ENCODE measurements at regions not wholly inside any gene's neighbourhood (a gene's known extent, or its start where the extent isn't known, plus 50 kb on each side); places are given as distances from the start of the nearest gene placed in this dataset.

GRCh38 chr9:87010626-87011025 lies 63.3 kb upstream of the GAS1 start:
- H3K4me1 ChIP-seq (ENCODE audit: control insufficient read depth in 1 of 2, insufficient read depth in 2 of 2, low read length in 2 of 2): no peaks in the 10 kb centered on the region
- H3K36me3 ChIP-seq (ENCODE audit: control insufficient read depth in 1 of 2, insufficient read depth in 2 of 2, low read length in 2 of 2): no peaks in the 10 kb centered on the region
- ChIA-PET RAD21 (ENCODE audit: low non-redundant PET in 1 of 2, low total read pairs in 2 of 2, uncharacterized antibody in 2 of 2, unreplicated experiment in 2 of 2) (no interaction called here), POLR2A (no interaction called here), CTCF (no interaction called here)
- ATAC-seq (no peak), DNase-seq (ENCODE audit: low read depth, low spot score) (no peak)
- no peaks in the 10 kb centered on the region for H3K9me2 ChIP-seq (ENCODE audit: insufficient read depth)
- no peaks in the 10 kb centered on the region; the same call in 1 of the 2 replicates for H3K27me3 ChIP-seq (ENCODE audit: insufficient read depth, low read length)
- H3K79me2 ChIP-seq (ENCODE audit: insufficient read depth, low read length): no peaks in the 10 kb centered on the region
- H3K4me3 ChIP-seq (replicated peaks in 1 of 2; ENCODE audit: low read depth in 1 of 2, low read length in 2 of 2): no peak overlapping the region
- H3K9ac ChIP-seq (ENCODE audit: low read length): no peak overlapping the region
- TF ChIP-seq CEBPB (IDR thresholded peaks at IDR 0.05; ENCODE audit: low read depth): no peak
- no peak overlapping the region for H3K4me2 ChIP-seq (ENCODE audit: low read length)
- no peak overlapping the region for H2AFZ ChIP-seq (ENCODE audit: low read depth, low read length, poor library complexity, severe bottlenecking)
- no peak overlapping the region for H3K27ac ChIP-seq (ENCODE audit: low read depth, low read length)
- intact Hi-C loops (cut with micrococcal nuclease): no loop called here
- BruUV-seq (replicated peaks): no TSS peak
- H3K9me3 ChIP-seq (ENCODE audit: control insufficient read depth in 1 of 2, insufficient read depth in 1 of 2, low read depth in 1 of 2, low read length in 2 of 2): no peaks in the 10 kb centered on the region
- H4K20me1 ChIP-seq (ENCODE audit: insufficient read depth): no peaks in the 10 kb centered on the region

- CTCF ChIA-PET: no interaction called here
- Histone ChIP-seq H3K79me2 (ENCODE audit: insufficient read depth, low read length) (no peaks in the 10 kb centered on the region), H3K9ac (ENCODE audit: low read length) (no peak overlapping the region), H4K20me1 (ENCODE audit: insufficient read depth) (no peaks in the 10 kb centered on the region), H3K4me2 (ENCODE audit: low read length) (no peak overlapping the region), H3K4me3 (replicated peaks in 1 of 2; ENCODE audit: low read depth in 1 of 2, low read length in 2 of 2) (no peak overlapping the region), H3K9me3 (ENCODE audit: control insufficient read depth in 1 of 2, insufficient read depth in 1 of 2, low read depth in 1 of 2, low read length in 2 of 2) (no peaks in the 10 kb centered on the region), H3K27ac (ENCODE audit: low read depth, low read length) (no peak overlapping the region), H3K9me2 (ENCODE audit: insufficient read depth) (no peaks in the 10 kb centered on the region), H3K27me3 (ENCODE audit: insufficient read depth, low read length) (no peaks in the 10 kb centered on the region; the same call in 1 of the 2 replicates), H2AFZ (ENCODE audit: low read depth, low read length, poor library complexity, severe bottlenecking) (no peak overlapping the region), H3K36me3 (ENCODE audit: control insufficient read depth in 1 of 2, insufficient read depth in 2 of 2, low read length in 2 of 2) (no peaks in the 10 kb centered on the region), H3K4me1 (ENCODE audit: control insufficient read depth in 1 of 2, insufficient read depth in 2 of 2, low read length in 2 of 2) (no peaks in the 10 kb centered on the region)
- POLR2A ChIA-PET: no interaction called here
- BruUV-seq (replicated peaks): no TSS peak
- intact Hi-C loops (cut with micrococcal nuclease): no loop called here
- RAD21 ChIA-PET (ENCODE audit: low non-redundant PET in 1 of 2, low total read pairs in 2 of 2, uncharacterized antibody in 2 of 2, unreplicated experiment in 2 of 2): no interaction called here
- no peak for TF ChIP-seq YY1 (IDR thresholded peaks at IDR 0.05; ENCODE audit: extremely low read depth, insufficient replicate concordance, low read depth, low read length)
- no peak for TF ChIP-seq SP1 (IDR thresholded peaks at IDR 0.05; ENCODE audit: low read depth)
- TF ChIP-seq JUND (IDR thresholded peaks at IDR 0.05): no peak
- TF ChIP-seq EGR1 (IDR thresholded peaks at IDR 0.05; ENCODE audit: low read depth): no peak
- no peak for TF ChIP-seq ZNF274 (IDR thresholded peaks at IDR 0.05; ENCODE audit: low read depth, low read length)
- TF ChIP-seq REST (IDR thresholded peaks at IDR 0.05; ENCODE audit: low read depth): no peak
- TF ChIP-seq CBX3 (IDR thresholded peaks at IDR 0.05; ENCODE audit: low read depth): no peak
- no peak for TF ChIP-seq POLR2AphosphoS5 (IDR thresholded peaks at IDR 0.05; ENCODE audit: low read depth, low read length)
- TF ChIP-seq EZH2 (IDR thresholded peaks at IDR 0.05): no peak
- TF ChIP-seq POLR2A (IDR thresholded peaks at IDR 0.05; ENCODE audit: borderline replicate concordance, extremely low read depth, insufficient read depth, insufficient read length): no peak
- TF ChIP-seq, protein P1, sequence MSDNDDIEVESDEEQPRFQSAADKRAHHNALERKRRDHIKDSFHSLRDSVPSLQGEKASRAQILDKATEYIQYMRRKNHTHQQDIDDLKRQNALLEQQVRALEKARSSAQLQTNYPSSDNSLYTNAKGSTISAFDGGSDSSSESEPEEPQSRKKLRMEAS (IDR thresholded peaks at IDR 0.05): no peak
- TF ChIP-seq ELF1 (IDR thresholded peaks at IDR 0.05; ENCODE audit: borderline replicate concordance, low read depth): no peak
- no peak for TF ChIP-seq SRF (IDR thresholded peaks at IDR 0.05; ENCODE audit: low read depth)
- ATAC-seq (no peak), DNase-seq (ENCODE audit: low read depth, low spot score) (no peak)
Observed at GRCh38 chr9:87011551-87011950, 64.2 kb upstream of the GAS1 start.

All from HCT116 (cell line).